ENCODE measurements at regions not wholly inside any gene's neighbourhood (a gene's known extent, or its start where the extent isn't known, plus 50 kb on each side); places are given as distances from the start of the nearest gene placed in this dataset.
A peak's percentile ranks its signal among the peaks of the same experiment; 100 is the strongest.

DNA sequence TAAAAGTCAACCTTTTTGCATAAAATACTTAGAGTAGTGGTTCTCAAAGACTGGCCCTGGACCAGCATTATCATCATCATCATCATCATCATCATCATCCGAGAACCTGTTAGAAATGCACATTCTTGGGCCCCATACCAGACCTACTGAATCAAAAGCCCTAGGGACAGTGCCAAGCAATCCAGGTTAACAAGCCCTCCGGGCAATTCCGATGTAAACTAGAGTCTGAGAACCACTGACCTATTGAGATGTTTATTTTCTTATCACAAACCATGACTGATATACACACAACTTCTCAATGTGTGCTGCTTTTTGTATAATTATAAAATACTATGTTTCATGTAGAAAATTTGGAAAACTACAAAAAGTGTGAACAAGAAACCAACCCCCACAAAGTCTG, 133.4 kb upstream of the GATB start:
- no peak overlapping the region for H3K4me3 ChIP-seq (ENCODE audit: low read depth, low read length)
- TF ChIP-seq, protein P1, sequence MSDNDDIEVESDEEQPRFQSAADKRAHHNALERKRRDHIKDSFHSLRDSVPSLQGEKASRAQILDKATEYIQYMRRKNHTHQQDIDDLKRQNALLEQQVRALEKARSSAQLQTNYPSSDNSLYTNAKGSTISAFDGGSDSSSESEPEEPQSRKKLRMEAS (IDR thresholded peaks at IDR 0.05; ENCODE audit: low read depth, low read length): no peak
- TF ChIP-seq POLR2A (IDR thresholded peaks at IDR 0.05; ENCODE audit: extremely low read depth, insufficient read length) (no peak), MYC (IDR thresholded peaks at IDR 0.05; ENCODE audit: low read depth, low read length) (no peak)
- TF ChIP-seq, protein P2, sequence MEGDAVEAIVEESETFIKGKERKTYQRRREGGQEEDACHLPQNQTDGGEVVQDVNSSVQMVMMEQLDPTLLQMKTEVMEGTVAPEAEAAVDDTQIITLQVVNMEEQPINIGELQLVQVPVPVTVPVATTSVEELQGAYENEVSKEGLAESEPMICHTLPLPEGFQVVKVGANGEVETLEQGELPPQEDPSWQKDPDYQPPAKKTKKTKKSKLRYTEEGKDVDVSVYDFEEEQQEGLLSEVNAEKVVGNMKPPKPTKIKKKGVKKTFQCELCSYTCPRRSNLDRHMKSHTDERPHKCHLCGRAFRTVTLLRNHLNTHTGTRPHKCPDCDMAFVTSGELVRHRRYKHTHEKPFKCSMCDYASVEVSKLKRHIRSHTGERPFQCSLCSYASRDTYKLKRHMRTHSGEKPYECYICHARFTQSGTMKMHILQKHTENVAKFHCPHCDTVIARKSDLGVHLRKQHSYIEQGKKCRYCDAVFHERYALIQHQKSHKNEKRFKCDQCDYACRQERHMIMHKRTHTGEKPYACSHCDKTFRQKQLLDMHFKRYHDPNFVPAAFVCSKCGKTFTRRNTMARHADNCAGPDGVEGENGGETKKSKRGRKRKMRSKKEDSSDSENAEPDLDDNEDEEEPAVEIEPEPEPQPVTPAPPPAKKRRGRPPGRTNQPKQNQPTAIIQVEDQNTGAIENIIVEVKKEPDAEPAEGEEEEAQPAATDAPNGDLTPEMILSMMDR (IDR thresholded peaks at IDR 0.05; ENCODE audit: low read depth, low read length): no peak
- DNase-seq (ENCODE audit: low read depth): no peak

DNA sequence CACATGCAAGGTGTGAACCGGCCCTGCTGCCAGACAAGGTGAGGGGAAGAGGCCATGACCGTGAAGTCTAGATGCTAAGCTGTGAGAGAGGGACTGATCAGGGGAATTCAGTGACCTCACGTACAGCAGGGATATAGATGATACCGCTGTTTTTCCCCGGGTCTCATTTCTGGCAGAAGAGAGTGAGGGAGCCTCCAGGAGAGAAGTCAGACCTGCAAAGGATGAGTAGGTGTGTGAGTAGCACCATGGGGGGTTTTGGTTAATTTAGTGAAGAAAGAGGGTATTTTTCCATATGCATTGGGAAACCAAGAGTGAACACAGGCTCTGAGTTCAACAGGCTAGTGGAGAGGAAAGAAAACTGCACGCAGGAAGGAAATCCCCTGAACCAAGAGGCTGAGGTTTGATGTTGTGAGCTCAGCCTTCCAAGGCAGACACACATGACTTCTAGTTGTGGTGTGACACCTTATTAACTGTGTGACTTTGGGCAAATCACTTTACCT, 127.6 kb upstream of the GATB start:
- TF ChIP-seq MYC (IDR thresholded peaks at IDR 0.05; ENCODE audit: low read depth, low read length) (no peak), POLR2A (IDR thresholded peaks at IDR 0.05; ENCODE audit: extremely low read depth, insufficient read length) (no peak)
- TF ChIP-seq, protein P1 (IDR thresholded peaks at IDR 0.05; ENCODE audit: low read depth, low read length): no peak
- no peak overlapping the region for H3K4me3 ChIP-seq (ENCODE audit: low read depth, low read length)
- DNase-seq (ENCODE audit: low read depth): no peak

DNA sequence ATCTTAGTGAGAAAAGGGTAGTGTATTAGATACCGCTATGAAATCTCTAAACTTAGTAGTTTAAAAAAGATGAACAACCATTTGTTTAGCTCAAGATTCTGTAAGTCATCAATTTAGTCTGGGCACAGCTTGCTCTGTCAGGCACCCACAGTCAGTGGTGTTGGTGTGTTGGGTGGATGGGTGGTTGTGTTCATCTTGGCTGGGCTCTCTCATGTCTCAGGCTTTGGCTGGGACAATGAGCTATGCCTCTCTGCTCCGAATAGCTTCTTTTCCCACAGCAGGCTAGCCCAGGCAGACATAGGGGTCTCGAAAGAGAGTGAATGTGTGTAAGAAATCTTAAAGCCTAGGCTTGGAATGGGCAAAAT, 127.0 kb upstream of the GATB start:
- DNase-seq (ENCODE audit: low read depth): no peak
- TF ChIP-seq POLR2A (IDR thresholded peaks at IDR 0.05; ENCODE audit: extremely low read depth, insufficient read length) (no peak), MYC (IDR thresholded peaks at IDR 0.05; ENCODE audit: low read depth, low read length) (no peak)
- TF ChIP-seq, protein P1 (IDR thresholded peaks at IDR 0.05; ENCODE audit: low read depth, low read length): no peak
- TF ChIP-seq, protein P2 (IDR thresholded peaks at IDR 0.05; ENCODE audit: low read depth, low read length): no peak
- H3K4me3 ChIP-seq (ENCODE audit: low read depth, low read length): no peak overlapping the region

DNA sequence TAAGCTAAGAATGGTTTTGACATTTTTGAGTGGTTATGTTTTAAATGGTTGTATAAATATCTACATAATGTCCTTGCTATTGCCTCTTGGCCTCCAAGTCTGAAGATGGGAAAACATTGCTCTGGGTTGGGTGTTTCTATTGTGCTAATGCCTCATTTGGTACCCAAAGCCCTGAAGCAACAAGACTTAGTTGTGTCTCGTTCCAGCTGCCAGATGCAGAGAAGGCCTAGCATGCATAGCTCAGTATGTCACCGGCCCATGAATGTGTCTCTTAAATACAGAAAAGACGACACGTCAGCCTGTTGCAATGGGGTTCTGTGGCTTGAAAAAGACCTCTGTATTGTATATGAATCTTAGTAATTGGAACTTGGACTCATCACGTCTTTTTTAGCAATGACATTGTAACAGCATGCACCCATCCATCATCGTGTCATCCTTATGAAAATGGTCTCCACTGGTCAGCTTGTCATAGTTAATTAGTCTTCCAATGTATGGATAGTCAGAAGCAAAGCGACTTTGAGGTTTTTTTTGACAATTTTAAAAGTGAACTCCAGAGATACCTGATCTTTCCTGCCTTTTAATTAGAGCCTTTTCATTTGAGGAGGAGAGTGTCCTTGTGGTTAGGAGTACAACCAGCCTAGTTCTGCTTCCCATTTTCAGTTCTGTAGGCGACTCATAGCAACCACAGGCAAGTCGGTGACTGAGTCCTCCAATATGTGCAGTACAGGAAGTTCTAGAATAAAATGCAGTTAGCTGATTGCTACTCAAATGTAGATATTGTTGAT, 126.4 kb upstream of the GATB start:
- peak; percentile 49 for DNase-seq (ENCODE audit: low read depth)
- no peak for TF ChIP-seq MYC (IDR thresholded peaks at IDR 0.05; ENCODE audit: low read depth, low read length)
- TF ChIP-seq POLR2A (IDR thresholded peaks at IDR 0.05; ENCODE audit: extremely low read depth, insufficient read length): no peak
- TF ChIP-seq, protein P1 (IDR thresholded peaks at IDR 0.05; ENCODE audit: low read depth, low read length): no peak
- TF ChIP-seq, protein P2 (IDR thresholded peaks at IDR 0.05; ENCODE audit: low read depth, low read length): no peak
- H3K4me3 ChIP-seq (ENCODE audit: low read depth, low read length): no peak overlapping the region

DNA sequence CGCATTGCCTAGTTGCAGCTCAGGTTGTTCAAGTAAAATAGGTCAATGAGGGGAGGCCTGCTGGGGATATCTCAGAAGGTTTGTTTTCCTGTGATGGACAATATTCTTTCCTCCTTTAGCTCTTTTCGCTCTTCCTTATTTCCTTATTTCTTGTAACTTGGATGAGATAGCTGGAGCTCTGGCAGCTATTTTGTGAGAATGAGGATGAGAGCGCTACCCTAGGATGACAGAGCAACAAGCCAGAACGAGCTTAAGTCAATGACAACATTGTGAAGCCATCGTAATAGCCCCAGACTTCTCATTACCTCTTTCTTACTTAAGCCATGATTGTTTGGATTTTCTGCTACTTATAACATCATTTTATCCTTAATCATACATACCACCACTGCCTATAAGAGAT, 124.3 kb upstream of the GATB start:
- H3K4me3 ChIP-seq (ENCODE audit: low read depth, low read length): no peak overlapping the region
- DNase-seq (ENCODE audit: low read depth): no peak
- TF ChIP-seq MYC (IDR thresholded peaks at IDR 0.05; ENCODE audit: low read depth, low read length) (no peak), POLR2A (IDR thresholded peaks at IDR 0.05; ENCODE audit: extremely low read depth, insufficient read length) (no peak)
- TF ChIP-seq, protein P1 (IDR thresholded peaks at IDR 0.05; ENCODE audit: low read depth, low read length): no peak
- TF ChIP-seq, protein P2 (IDR thresholded peaks at IDR 0.05; ENCODE audit: low read depth, low read length): no peak

DNA sequence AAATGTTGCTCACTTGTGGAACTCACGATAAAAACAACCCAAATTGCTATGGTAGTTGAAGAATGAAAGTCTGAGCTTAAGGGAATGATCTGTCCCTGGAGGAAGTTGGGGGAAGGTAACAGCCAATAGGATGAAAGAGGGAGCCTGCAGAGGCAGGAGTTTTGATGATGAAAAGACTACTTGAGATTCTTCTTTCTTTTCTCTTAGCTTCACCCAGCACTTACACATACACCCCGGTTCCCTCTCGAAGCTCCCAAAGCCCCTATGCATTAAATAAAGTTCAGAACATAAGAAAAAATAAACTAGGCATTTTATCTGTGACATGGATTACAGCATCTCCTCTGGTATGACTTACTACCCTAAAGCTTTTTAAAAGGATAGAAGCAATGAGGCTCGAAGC, 122.9 kb upstream of the GATB start:
- TF ChIP-seq POLR2A (IDR thresholded peaks at IDR 0.05; ENCODE audit: extremely low read depth, insufficient read length): no peak
- TF ChIP-seq, protein P1 (IDR thresholded peaks at IDR 0.05; ENCODE audit: low read depth, low read length): no peak
- TF ChIP-seq, protein P2 (IDR thresholded peaks at IDR 0.05; ENCODE audit: low read depth, low read length): no peak
- no peak for TF ChIP-seq MYC (IDR thresholded peaks at IDR 0.05; ENCODE audit: low read depth, low read length)
- H3K4me3 ChIP-seq (ENCODE audit: low read depth, low read length): no peak overlapping the region
- DNase-seq (ENCODE audit: low read depth): no peak

All from NB4 (cell line).